Suprapubic skin (tissue), 3 donors: ENCODE measurements at regions not wholly inside any gene's neighbourhood (a gene's known extent, or its start where the extent isn't known, plus 50 kb on each side); places are given as distances from the start of the nearest gene placed in this dataset.

ENCODE experiments used
- CTCF ChIP-seq, 2 donors: fragments of 200-600 bp in 1 of 2; fragments of 450-650 bp in 1 of 2; sonication (generic) in 1 of 2; IDR thresholded peaks; one replicate each; pipeline ENCODE4 v1.5.1; 2016 to 2019; ENCODE audit warnings: antibody characterized with exemption in 2 of 2, mild to moderate bottlenecking in 1 of 2, moderate library complexity in 1 of 2
- POLR2A ChIP-seq, 2 donors: fragments of 450-650 bp; IDR thresholded peaks; one replicate each; pipeline ENCODE4 v1.6.1; 2017; ENCODE audit warnings: antibody characterized with exemption in 2 of 2, mild to moderate bottlenecking in 2 of 2, moderate library complexity in 2 of 2

GRCh38 chr6:168741305-168741704 lies 300.3 kb downstream of the SMOC2 start:
- TF ChIP-seq CTCF (IDR thresholded peaks at IDR 0.05) (no peak), POLR2A (IDR thresholded peaks at IDR 0.05) (no peak)
